H9 (cell line): ENCODE measurements at regions not wholly inside any gene's neighbourhood (a gene's known extent, or its start where the extent isn't known, plus 50 kb on each side); places are given as distances from the start of the nearest gene placed in this dataset.

ENCODE experiments used
- DNase-seq: peaks from one replicate; pipeline ENCODE4 v3.0.0-alpha.2; 2017
- H2AFZ ChIP-seq: one replicate; pipeline ENCODE4 v1.6.1; 2013; ENCODE audit warnings: mild to moderate bottlenecking, low read length, control low read depth, moderate library complexity
- H2AK5ac ChIP-seq: 2 replicates; pipeline ENCODE4 v1.6.1; 2013; ENCODE audit warnings: low read length, control low read depth, mixed read lengths; ENCODE audit not compliant: insufficient read length
- H2BK120ac ChIP-seq: one replicate; pipeline ENCODE4 v1.6.1; 2013; ENCODE audit warnings: low read depth, mild to moderate bottlenecking, low read length, control low read depth, inconsistent platforms; ENCODE audit not compliant: poor library complexity, severe bottlenecking
- H2BK12ac ChIP-seq: 2 replicates; pipeline ENCODE4 v1.6.1; 2013; ENCODE audit warnings: low read length, control low read depth, mixed read lengths, low read depth; ENCODE audit not compliant: insufficient read length
- H2BK15ac ChIP-seq: 2 replicates; pipeline ENCODE4 v1.6.1; 2013; ENCODE audit warnings: low read depth, low read length, control low read depth
- H2BK20ac ChIP-seq: one replicate; pipeline ENCODE4 v1.6.1; 2013; ENCODE audit warnings: low read depth, mild to moderate bottlenecking, low read length, control low read depth, inconsistent platforms; ENCODE audit not compliant: poor library complexity, severe bottlenecking
- H2BK5ac ChIP-seq: 2 replicates; pipeline ENCODE4 v1.6.1; 2013; ENCODE audit warnings: low read length, control low read depth, mixed read lengths; ENCODE audit not compliant: insufficient read length
- H3K14ac ChIP-seq: 2 replicates; pipeline ENCODE4 v1.6.1; 2013; ENCODE audit warnings: low read length, control low read depth; ENCODE audit not compliant: insufficient read depth
- H3K18ac ChIP-seq: 2 replicates; pipeline ENCODE4 v1.6.1; 2013; ENCODE audit warnings: low read depth, mild to moderate bottlenecking, mixed read lengths, low read length, control low read depth; ENCODE audit not compliant: insufficient read length
- H3K23ac ChIP-seq: 2 replicates; pipeline ENCODE4 v1.6.1; 2013; ENCODE audit warnings: low read length, control low read depth, mixed read lengths, low read depth; ENCODE audit not compliant: insufficient read length
- H3K23me2 ChIP-seq: 2 replicates; pipeline ENCODE4 v1.6.1; 2013; ENCODE audit warnings: low read depth, mild to moderate bottlenecking, mixed read lengths, low read length, control low read depth; ENCODE audit not compliant: insufficient read length, poor library complexity, severe bottlenecking
- H3K27ac ChIP-seq: 2 replicates; pipeline ENCODE4 v1.5.1; 2013; ENCODE audit warnings: low read length, control low read depth, mixed read lengths, low read depth; ENCODE audit not compliant: insufficient read length
- H3K27me3 ChIP-seq: 2 replicates; pipeline ENCODE4 v1.6.1; 2013; ENCODE audit warnings: low read length, control low read depth, inconsistent platforms; ENCODE audit not compliant: insufficient read depth
- H3K4ac ChIP-seq: 2 replicates; pipeline ENCODE4 v1.6.1; 2013; ENCODE audit warnings: low read depth, mild to moderate bottlenecking, control low read depth, inconsistent platforms, low read length, moderate library complexity
- H3K4me1 ChIP-seq: 2 replicates; pipeline ENCODE4 v1.6.1; 2013; ENCODE audit warnings: low read length, control low read depth, inconsistent platforms; ENCODE audit not compliant: insufficient read depth
- H3K4me2 ChIP-seq: 2 replicates; pipeline ENCODE4 v1.6.1; 2013; ENCODE audit warnings: low read length, control low read depth, mixed read lengths; ENCODE audit not compliant: insufficient read length, insufficient read depth
- H3K56ac ChIP-seq: 2 replicates; pipeline ENCODE4 v1.6.1; 2013; ENCODE audit warnings: low read depth, mild to moderate bottlenecking, mixed read lengths, low read length, control low read depth; ENCODE audit not compliant: insufficient read length
- H3K79me1 ChIP-seq: 2 replicates; pipeline ENCODE4 v1.6.1; 2013; ENCODE audit warnings: low read depth, mild to moderate bottlenecking, moderate library complexity, low read length, control low read depth, inconsistent platforms; ENCODE audit not compliant: insufficient read depth, poor library complexity, severe bottlenecking
- H3K79me2 ChIP-seq: 2 replicates; pipeline ENCODE4 v1.6.1; 2013; ENCODE audit warnings: low read length, control low read depth, inconsistent platforms; ENCODE audit not compliant: insufficient read depth
- H3K9ac ChIP-seq: 2 replicates; pipeline ENCODE4 v1.6.1; 2013; ENCODE audit warnings: low read length, control low read depth, mixed read lengths; ENCODE audit not compliant: insufficient read length; ENCODE audit errors: extremely low read depth
- H3K9me3 ChIP-seq: one replicate; pipeline ENCODE4 v1.6.1; 2013; ENCODE audit warnings: low read depth, low read length, inconsistent platforms; ENCODE audit not compliant: control insufficient read depth
- H3T11ph ChIP-seq: one replicate; pipeline ENCODE4 v1.6.1; 2013; ENCODE audit warnings: mild to moderate bottlenecking, low read length, control low read depth, inconsistent platforms
- H4K20me1 ChIP-seq: one replicate; pipeline ENCODE4 v1.6.1; 2013; ENCODE audit not compliant: control insufficient read depth, insufficient read length, insufficient read depth
- H4K5ac ChIP-seq: 2 replicates; pipeline ENCODE4 v1.6.1; 2013; ENCODE audit warnings: low read depth, mild to moderate bottlenecking, mixed read lengths, low read length, control low read depth; ENCODE audit not compliant: insufficient read length
- H4K8ac ChIP-seq: replicated peaks from 2 replicates; pipeline ENCODE4 v1.6.1; 2013; ENCODE audit warnings: low read length, control low read depth, mixed read lengths, low read depth; ENCODE audit not compliant: insufficient read length
- H4K91ac ChIP-seq: 2 replicates; pipeline ENCODE4 v1.6.1; 2013; ENCODE audit warnings: low read depth, mild to moderate bottlenecking, moderate library complexity, mixed read lengths, low read length, control low read depth; ENCODE audit not compliant: insufficient read length
- H3K27ac Mint-ChIP-seq, 3 experiments: 2 replicates in 2 of 3; 3 replicates in 1 of 3; pipeline ENCODE4 v1.8.0; 2020 to 2021; ENCODE audit warnings: mixed read lengths in 3 of 3, mild to moderate bottlenecking in 1 of 3, moderate library complexity in 1 of 3
- H3K27me3 Mint-ChIP-seq: 2 replicates; pipeline ENCODE4 v1.8.0; 2021; ENCODE audit warnings: low read depth, mild to moderate bottlenecking, moderate library complexity, mixed read lengths
- H3K36me3 Mint-ChIP-seq, 3 experiments: 2 replicates in 2 of 3; 3 replicates in 1 of 3; pipeline ENCODE4 v1.8.0; 2020 to 2021; ENCODE audit warnings: low read depth in 3 of 3, mixed read lengths in 3 of 3; ENCODE audit not compliant: insufficient read depth in 1 of 3
- H3K4me1 Mint-ChIP-seq, 2 experiments: 2 replicates each; pipeline ENCODE4 v1.8.0; 2020; ENCODE audit warnings: mixed read lengths in 2 of 2
- H3K4me3 Mint-ChIP-seq, 2 experiments: 2 replicates in 1 of 2; 3 replicates in 1 of 2; pipeline ENCODE4 v1.8.0; 2020 to 2021; ENCODE audit warnings: mild to moderate bottlenecking in 2 of 2, mixed read lengths in 2 of 2, moderate library complexity in 1 of 2
- H3K9me3 Mint-ChIP-seq, 2 experiments: 2 replicates in 1 of 2; 3 replicates in 1 of 2; pipeline ENCODE4 v1.8.0; 2020; ENCODE audit warnings: mild to moderate bottlenecking in 2 of 2, mixed read lengths in 2 of 2, moderate library complexity in 1 of 2
- WGBS: extraction: QIAGEN DNeasy Blood & Tissue Kit; methylation state at CpG from one replicate; pipeline ENCODE4 v1.1.7; 2013; ENCODE audit warnings: missing lambda C conversion rate, low lambda C conversion rate, mixed read lengths; ENCODE audit not compliant: insufficient read length; ENCODE audit errors: extremely low coverage; 5-methylcytosine and 5-hydroxymethylcytosine counted together
- TF ChIP-seq, protein P1 (sequence below): fragments of 200-600 bp; sonication (generic); conservative IDR thresholded peaks from 3 replicates; pipeline ENCODE4 v1.8.0; 2021; ENCODE audit warnings: antibody characterized with exemption, mild to moderate bottlenecking

DNA sequence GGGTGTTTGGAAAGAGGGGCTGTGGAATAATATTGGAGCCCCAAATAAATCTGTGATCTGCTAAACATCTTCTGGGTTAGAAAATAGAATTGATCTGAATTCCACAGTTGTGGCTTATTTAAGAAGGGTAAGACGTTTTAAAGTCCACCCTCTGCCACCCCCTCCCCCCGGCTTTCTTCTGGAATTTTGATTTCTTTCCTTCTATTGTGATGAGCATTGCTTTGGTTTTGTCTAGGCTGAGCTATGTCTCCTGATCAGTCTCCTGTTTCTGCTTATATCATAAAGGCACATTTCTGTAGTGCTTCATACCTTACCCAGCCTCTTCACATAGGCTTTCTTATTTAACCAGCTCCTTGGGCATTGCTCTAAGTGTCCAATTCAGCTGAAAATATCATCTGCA is 77.3 kb upstream of the SLC38A2 start:
- H2AFZ ChIP-seq = no peak overlapping the region
- no peaks in the 10 kb centered on the region for H3K79me2 ChIP-seq
- H3K27me3 ChIP-seq = no peaks in the 10 kb centered on the region
- H3K9ac ChIP-seq = no peak overlapping the region
- no peak overlapping the region for H3K4me3 Mint-ChIP-seq
- no peak overlapping the region for H3K27ac ChIP-seq
- peaks cover 10% of the 10 kb centered on the region; the same call in 1 of the 2 replicates for H3K4me1 ChIP-seq
- H3K23me2 ChIP-seq = no peaks in the 10 kb centered on the region
- no peak overlapping the region for H3K18ac ChIP-seq
- no peaks in the 10 kb centered on the region for H3K9me3 Mint-ChIP-seq
- WGBS = no CpG with 5 or more reads among the region's 2 CpGs
- H3K4ac ChIP-seq = no peak overlapping the region
- H4K5ac ChIP-seq = no peak overlapping the region
- peaks cover 0 to 1% (median 0%) of the 10 kb centered on the region in 3 experiments; a peak in 3 of 7 replicates for H3K36me3 Mint-ChIP-seq
- H3K79me1 ChIP-seq = no peaks in the 10 kb centered on the region
- no peaks in the 10 kb centered on the region for H3K27me3 Mint-ChIP-seq
- TF ChIP-seq, protein P1, sequence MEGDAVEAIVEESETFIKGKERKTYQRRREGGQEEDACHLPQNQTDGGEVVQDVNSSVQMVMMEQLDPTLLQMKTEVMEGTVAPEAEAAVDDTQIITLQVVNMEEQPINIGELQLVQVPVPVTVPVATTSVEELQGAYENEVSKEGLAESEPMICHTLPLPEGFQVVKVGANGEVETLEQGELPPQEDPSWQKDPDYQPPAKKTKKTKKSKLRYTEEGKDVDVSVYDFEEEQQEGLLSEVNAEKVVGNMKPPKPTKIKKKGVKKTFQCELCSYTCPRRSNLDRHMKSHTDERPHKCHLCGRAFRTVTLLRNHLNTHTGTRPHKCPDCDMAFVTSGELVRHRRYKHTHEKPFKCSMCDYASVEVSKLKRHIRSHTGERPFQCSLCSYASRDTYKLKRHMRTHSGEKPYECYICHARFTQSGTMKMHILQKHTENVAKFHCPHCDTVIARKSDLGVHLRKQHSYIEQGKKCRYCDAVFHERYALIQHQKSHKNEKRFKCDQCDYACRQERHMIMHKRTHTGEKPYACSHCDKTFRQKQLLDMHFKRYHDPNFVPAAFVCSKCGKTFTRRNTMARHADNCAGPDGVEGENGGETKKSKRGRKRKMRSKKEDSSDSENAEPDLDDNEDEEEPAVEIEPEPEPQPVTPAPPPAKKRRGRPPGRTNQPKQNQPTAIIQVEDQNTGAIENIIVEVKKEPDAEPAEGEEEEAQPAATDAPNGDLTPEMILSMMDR = no peak
- H4K20me1 ChIP-seq = no peaks in the 10 kb centered on the region
- H3K14ac ChIP-seq = no peak overlapping the region
- no peak overlapping the region for H3K4me2 ChIP-seq
- H2BK15ac ChIP-seq = no peak overlapping the region
- H2BK20ac ChIP-seq = no peak overlapping the region
- no peak overlapping the region for H3T11ph ChIP-seq
- H2AK5ac ChIP-seq = no peak overlapping the region
- H2BK5ac ChIP-seq = no peak overlapping the region
- H2BK12ac ChIP-seq = no peak overlapping the region
- no peak overlapping the region for H4K8ac ChIP-seq
- no peak overlapping the region for H4K91ac ChIP-seq
- no peak overlapping the region for H2BK120ac ChIP-seq
- no peak overlapping the region for H3K56ac ChIP-seq
- H3K27ac Mint-ChIP-seq = no peak overlapping the region; a peak in 1 of 7 replicates
- H3K23ac ChIP-seq = no peak overlapping the region
- H3K4me1 Mint-ChIP-seq = peaks cover 13 to 19% of the 10 kb centered on the region in 2 experiments
- no peaks in the 10 kb centered on the region for H3K9me3 ChIP-seq
- no peak for DNase-seq
